ENCODE measurements at regions not wholly inside any gene's neighbourhood (a gene's known extent, or its start where the extent isn't known, plus 50 kb on each side); places are given as distances from the start of the nearest gene placed in this dataset.

- H3K4me3 ChIP-seq (ENCODE audit: low read depth, poor library complexity, severe bottlenecking), result no peak overlapping the region
- intact Hi-C loops (cut with DNase I; ENCODE audit: low total_unique reads), result no loop called here
- DNase-seq (ENCODE audit: low spot score in 2 of 2), result no peak
- TF ChIP-seq CTCF (IDR thresholded peaks at IDR 0.05), result no peak
- no peak for TF ChIP-seq POLR2A (IDR thresholded peaks at IDR 0.05)
- 91 to 96% methylated on average over 4 of the region's 4 CpGs for WGBS, 2 donors
Measured at GRCh38 chr15:56811586-56811985, 78.3 kb upstream of the ZNF280D start.

GRCh38 chr15:56808160-56808559 is 74.9 kb upstream of the ZNF280D start:
- H3K4me3 ChIP-seq (ENCODE audit: low read depth, poor library complexity, severe bottlenecking), result no peak overlapping the region
- no peak for TF ChIP-seq CTCF (IDR thresholded peaks at IDR 0.05)
- no peak for TF ChIP-seq POLR2A (IDR thresholded peaks at IDR 0.05)
- intact Hi-C loops (cut with DNase I; ENCODE audit: low total_unique reads), result no loop called here
- DNase-seq (ENCODE audit: low spot score in 2 of 2), result no peak

GRCh38 chr15:56806148-56806536 is 72.8 kb upstream of the ZNF280D start:
- intact Hi-C loops (cut with DNase I; ENCODE audit: low total_unique reads), result no loop called here
- TF ChIP-seq CTCF (IDR thresholded peaks at IDR 0.05) (no peak), POLR2A (IDR thresholded peaks at IDR 0.05) (no peak)
- 42 to 51% methylated on average over 2 of the region's 2 CpGs for WGBS, 2 donors
- no peak overlapping the region for H3K4me3 ChIP-seq (ENCODE audit: low read depth, poor library complexity, severe bottlenecking)
- no peak for DNase-seq (ENCODE audit: low spot score in 2 of 2)

DNA sequence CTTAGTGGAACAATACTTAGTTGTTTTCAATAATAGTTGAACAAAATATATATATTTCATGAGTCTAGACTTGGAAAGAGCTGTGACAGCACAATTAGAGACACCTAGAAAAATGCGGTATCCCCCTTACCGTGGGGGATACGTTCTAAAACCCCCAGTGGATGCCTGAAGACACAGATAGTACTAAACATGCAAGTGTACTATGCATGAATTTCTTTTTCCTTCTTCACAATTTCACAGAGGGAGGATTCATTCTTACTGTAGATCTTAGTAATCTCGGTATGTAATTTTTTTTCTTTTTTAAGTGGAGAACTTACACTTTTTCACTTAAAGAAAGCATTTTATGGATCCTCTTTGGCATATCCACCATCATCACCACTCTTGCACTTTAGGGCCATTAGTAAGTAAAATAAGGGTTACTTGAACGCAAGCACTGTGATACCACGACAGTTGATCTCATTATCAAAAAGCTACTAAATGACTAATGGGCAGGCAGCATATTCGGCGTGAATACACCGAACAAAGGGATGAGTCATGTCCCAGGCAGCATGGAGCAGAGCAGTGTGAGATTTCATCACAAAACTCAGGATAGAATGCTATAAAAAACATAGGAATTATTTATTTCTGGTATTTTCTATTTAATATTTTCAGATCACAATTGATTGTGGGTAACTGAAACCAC is 72.3 kb upstream of the ZNF280D start:
- WGBS, 2 donors, result 40 to 41% methylated on average over 9 of the region's 9 CpGs
- DNase-seq (ENCODE audit: low spot score in 2 of 2), result peak in 1 of 2 donors; percentile 49
- H3K4me3 ChIP-seq (ENCODE audit: low read depth, poor library complexity, severe bottlenecking), result no peak overlapping the region
- intact Hi-C loops (cut with DNase I; ENCODE audit: low total_unique reads), result no loop called here
- TF ChIP-seq POLR2A (IDR thresholded peaks at IDR 0.05) (no peak), CTCF (IDR thresholded peaks at IDR 0.05) (no peak)

DNA sequence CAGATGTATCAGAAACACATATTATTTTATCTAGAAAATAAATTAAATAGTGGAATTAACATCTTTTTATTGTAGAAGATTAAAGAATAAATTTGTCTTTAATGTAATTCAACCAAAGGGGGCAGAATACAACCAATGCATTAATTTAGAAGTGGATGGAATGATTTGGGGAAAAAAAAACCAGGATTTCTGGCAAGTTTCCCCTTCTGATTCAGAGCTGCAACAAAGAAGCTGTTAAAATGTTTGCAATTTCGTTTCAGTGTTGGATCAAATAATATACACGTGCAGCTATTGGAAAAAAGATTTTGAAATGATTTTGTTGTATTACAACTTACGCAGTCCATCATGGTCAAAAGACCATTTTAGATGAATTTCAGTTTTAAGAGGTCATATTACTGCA is 71.6 kb upstream of the ZNF280D start:
- intact Hi-C loops (cut with DNase I; ENCODE audit: low total_unique reads), result no loop called here
- 45 to 49% methylated on average over 3 of the region's 3 CpGs for WGBS, 2 donors
- no peak overlapping the region for H3K4me3 ChIP-seq (ENCODE audit: low read depth, poor library complexity, severe bottlenecking)
- TF ChIP-seq POLR2A (IDR thresholded peaks at IDR 0.05) (no peak), CTCF (IDR thresholded peaks at IDR 0.05) (no peak)
- no peak for DNase-seq (ENCODE audit: low spot score in 2 of 2)

DNA sequence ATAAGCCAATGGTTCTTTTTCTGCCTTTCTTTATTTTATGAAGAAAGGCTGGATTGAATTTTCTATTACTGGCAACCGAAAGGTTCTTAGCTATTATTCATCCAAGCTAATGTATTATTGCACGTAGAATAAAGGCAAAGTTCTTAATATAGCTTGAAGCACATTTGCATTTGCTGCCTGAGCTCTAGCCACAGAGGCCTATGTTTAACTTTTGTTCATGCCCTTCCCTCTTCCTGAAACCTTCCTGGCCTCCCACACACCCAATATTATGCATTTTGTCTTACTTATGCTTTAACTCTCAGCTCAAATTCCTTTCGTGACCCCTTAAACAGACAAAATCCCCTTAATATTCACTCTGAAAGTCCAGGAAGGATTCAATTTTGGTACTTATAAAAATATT is 71.0 kb upstream of the ZNF280D start:
- no peak overlapping the region for H3K4me3 ChIP-seq (ENCODE audit: low read depth, poor library complexity, severe bottlenecking)
- intact Hi-C loops (cut with DNase I; ENCODE audit: low total_unique reads), result no loop called here
- DNase-seq (ENCODE audit: low spot score in 2 of 2), result no peak
- WGBS, 2 donors, result 82 to 86% methylated on average over 3 of the region's 3 CpGs
- TF ChIP-seq CTCF (IDR thresholded peaks at IDR 0.05) (no peak), POLR2A (IDR thresholded peaks at IDR 0.05) (no peak)
